ENCODE measurements at regions not wholly inside any gene's neighbourhood (a gene's known extent, or its start where the extent isn't known, plus 50 kb on each side); places are given as distances from the start of the nearest gene placed in this dataset.

- H2BK12ac ChIP-seq (ENCODE audit: low read depth, low read length) = no peak overlapping the region
- H2BK20ac ChIP-seq (ENCODE audit: low read length) = no peak overlapping the region
- H3K4ac ChIP-seq (replicated peaks; ENCODE audit: insufficient read length, low read depth, low read length) = no peak overlapping the region
- H3K4me1 ChIP-seq (replicated peaks in 1 of 4; ENCODE audit: control insufficient read depth in 3 of 4, insufficient read depth in 4 of 4, low read length in 3 of 4) = peaks cover 0 to 5% (median 0%) of the 10 kb centered on the region in 4 experiments; a peak in 1 of 7 replicates
- H3K4me3 ChIP-seq (ENCODE audit: extremely low read depth in 1 of 4, insufficient read depth in 2 of 4, low read depth in 3 of 4, low read length in 4 of 4) = no peak overlapping the region
- H3K27ac ChIP-seq (ENCODE audit: low read depth, low read length) = no peak overlapping the region
- H3K56ac ChIP-seq (replicated peaks; ENCODE audit: insufficient read length, low read depth, low read length) = no peak overlapping the region
- H3K27me3 ChIP-seq (replicated peaks in 1 of 4; ENCODE audit: control insufficient read depth in 3 of 4, extremely low read depth in 1 of 4, insufficient read depth in 3 of 4, low read length in 3 of 4) = no peaks in the 10 kb centered on the region
- no peak overlapping the region for H2BK15ac ChIP-seq (ENCODE audit: low read length)
- no peak overlapping the region for H4K8ac ChIP-seq (ENCODE audit: extremely low read depth, insufficient read depth, low read length)
- no peak overlapping the region for H3K4me2 ChIP-seq (ENCODE audit: insufficient read depth in 1 of 2, low read depth in 2 of 2, low read length in 2 of 2)
- H3K79me2 ChIP-seq (ENCODE audit: control insufficient read depth in 1 of 2, insufficient read depth in 2 of 2, low read length in 2 of 2) = no peaks in the 10 kb centered on the region
- ChIA-PET POLR2A (ENCODE audit: partially characterized antibody) (no interaction called here), CTCF (ENCODE audit: partially characterized antibody) (interaction anchor here (1.6 kb wide), 1 partner anchor 21 kb away, joined by 3 read pairs; no protein-coding TSS in a partner anchor)
- no peak overlapping the region for H4K91ac ChIP-seq (replicated peaks; ENCODE audit: insufficient read length, low read length)
- H3K14ac ChIP-seq (ENCODE audit: insufficient read length) = no peak overlapping the region
- no peak overlapping the region for H2AFZ ChIP-seq (ENCODE audit: low read length)
- no peak overlapping the region for H2AK5ac ChIP-seq (ENCODE audit: low read depth, low read length)
- H3K18ac ChIP-seq (ENCODE audit: extremely low read depth, low read length) = no peak overlapping the region
- no peaks in the 10 kb centered on the region for H3K79me1 ChIP-seq (ENCODE audit: low read depth, low read length)
- H3K36me3 ChIP-seq (ENCODE audit: control insufficient read depth in 2 of 4, insufficient read depth in 4 of 4, low read length in 3 of 4) = no peaks in the 10 kb centered on the region
- H3K23me2 ChIP-seq (ENCODE audit: low read depth, low read length) = no peaks in the 10 kb centered on the region; the same call in 1 of the 2 replicates
- DNase-seq (ENCODE audit: low read depth in 1 of 2, low spot score in 2 of 2) = no peak
- no peaks in the 10 kb centered on the region for H4K20me1 ChIP-seq (replicated peaks in 1 of 2; ENCODE audit: control insufficient read depth in 1 of 2, insufficient read depth in 2 of 2, low read length in 2 of 2)
- no peak overlapping the region for H4K5ac ChIP-seq (ENCODE audit: insufficient read length, low read depth, low read length)
- no peak overlapping the region for H3K9ac ChIP-seq (replicated peaks in 1 of 4; ENCODE audit: extremely low read depth in 1 of 4, low read depth in 3 of 4, low read length in 3 of 4)
- FAIRE-seq = no peak
- no peaks in the 10 kb centered on the region for H3K9me3 ChIP-seq (ENCODE audit: insufficient read depth in 2 of 2, low read depth in 1 of 2, low read length in 1 of 2)
- TF ChIP-seq EGR1 (IDR thresholded peaks at IDR 0.05; ENCODE audit: borderline replicate concordance, low read depth, low read length) = no peak
- H2BK5ac ChIP-seq (ENCODE audit: low read depth, low read length) = no peak overlapping the region
- no peak overlapping the region for H3K23ac ChIP-seq (ENCODE audit: insufficient read length)
- H2BK120ac ChIP-seq (replicated peaks; ENCODE audit: low read depth, low read length) = no peak overlapping the region
Measured at GRCh38 chr15:29590701-29591100, 231.6 kb downstream of the TJP1 start.

All from H1 (cell line).